ACHN (cell line): ENCODE measurements at regions not wholly inside any gene's neighbourhood (a gene's known extent, or its start where the extent isn't known, plus 50 kb on each side); places are given as distances from the start of the nearest gene placed in this dataset.

Experiments
- DNase-seq: peaks from one replicate; pipeline ENCODE4 v3.0.0-alpha.2; 2015
- in situ Hi-C: cut with HindIII; loops from 2 replicates; pipeline ENCODE4 v1.10.0; 2017; ENCODE audit warnings: low sequenced_read_pairs, low pct_ligation_motif_present, low pct_unique_long_range_greater_than_20kb

DNA sequence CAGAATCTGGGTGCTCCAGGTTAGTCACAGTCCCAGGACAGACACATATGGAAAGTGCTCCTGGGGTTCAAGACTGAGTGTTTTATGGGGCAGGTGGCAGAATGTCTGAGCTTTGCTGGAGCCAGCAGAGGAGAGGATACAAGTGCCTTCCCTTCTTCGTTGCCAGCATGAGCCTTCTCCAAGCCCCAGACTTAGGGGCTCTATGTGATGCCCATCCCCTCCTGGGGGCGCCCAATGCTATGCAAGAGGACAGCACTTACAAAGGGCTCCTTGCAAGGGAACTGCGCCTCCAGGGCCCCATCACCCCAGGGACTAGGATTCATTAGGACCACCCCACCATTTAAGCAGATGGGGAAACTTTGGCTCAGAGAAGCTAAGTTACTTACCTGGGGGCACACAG is 581.9 kb downstream of the BUD13 start:
- no peak for DNase-seq
- in situ Hi-C loops: no loop called here

DNA sequence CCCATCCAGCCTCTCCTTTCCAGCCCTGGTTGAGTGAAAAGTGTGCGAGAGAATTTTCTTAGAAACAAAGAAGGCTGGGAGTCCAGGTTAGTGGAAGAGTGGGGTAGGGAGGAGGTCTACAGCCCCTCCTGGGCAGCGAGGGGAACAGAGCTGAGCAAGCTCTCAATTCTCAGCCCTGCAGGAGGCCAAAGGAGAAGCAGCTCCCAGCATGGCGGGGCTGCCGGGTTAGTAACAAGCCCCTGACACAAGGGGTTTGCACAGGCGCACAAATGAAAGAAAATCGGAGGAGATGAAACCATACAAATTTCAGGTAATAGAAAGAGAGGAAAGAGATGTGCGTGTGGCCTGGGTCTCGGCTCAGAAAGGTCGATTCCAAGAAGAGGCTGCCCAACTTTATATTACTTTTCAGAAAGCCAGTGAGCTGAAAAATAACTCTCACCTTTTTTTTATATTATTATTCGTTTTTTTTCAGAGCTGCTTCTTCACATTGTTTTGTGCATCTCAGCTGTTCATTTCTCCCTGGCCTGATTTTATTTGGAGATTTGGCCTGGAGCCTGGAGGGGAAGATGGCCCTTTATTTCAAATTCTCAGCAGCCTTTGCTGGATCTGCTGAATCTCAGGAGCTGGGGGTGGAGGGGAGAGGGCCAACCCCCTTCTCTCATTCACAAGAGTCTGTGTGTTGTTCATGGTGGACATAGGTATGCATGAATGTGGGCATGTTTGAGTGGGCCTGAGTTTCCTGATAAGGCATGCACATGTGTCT is 583.2 kb downstream of the BUD13 start:
- DNase-seq: no peak
- in situ Hi-C loops: no loop called here

DNA sequence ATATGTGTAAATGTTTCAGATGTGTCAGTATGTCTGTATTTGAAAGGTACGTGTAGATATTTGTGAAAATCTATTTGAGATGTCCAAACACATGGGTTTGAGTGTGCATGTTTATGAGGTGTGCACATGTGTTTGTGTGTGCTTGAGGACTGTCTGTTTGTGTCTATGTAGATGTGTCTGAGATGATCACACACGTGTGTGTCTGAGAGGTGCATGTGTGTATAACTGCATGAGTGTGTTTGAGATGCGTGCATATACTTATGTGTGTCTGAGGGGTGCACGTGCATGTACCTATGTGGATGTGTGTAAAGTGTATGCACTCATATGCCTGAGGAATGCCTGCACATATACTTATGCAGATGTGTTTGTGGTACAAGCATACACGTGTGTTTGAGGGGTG is 584.4 kb downstream of the BUD13 start:
- DNase-seq: no peak
- in situ Hi-C loops: no loop called here

DNA sequence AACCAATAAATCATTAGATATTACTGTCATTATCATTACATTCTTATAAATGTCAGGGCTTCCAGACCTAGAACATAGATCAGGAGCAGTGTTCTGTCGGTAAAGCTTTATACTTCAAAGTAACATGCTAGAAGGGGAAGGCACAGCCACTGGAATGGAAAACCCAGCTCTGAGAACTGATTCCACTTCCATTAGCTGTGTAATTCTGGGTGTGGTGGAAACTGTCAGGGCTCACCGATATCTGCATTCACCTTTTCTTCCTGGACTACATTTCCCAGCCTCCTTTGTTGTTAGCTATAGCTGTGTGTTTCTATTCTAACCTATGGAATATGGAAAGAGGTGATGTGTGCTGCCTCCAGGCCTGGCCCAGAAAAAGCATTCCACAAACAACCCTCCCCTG is 585.8 kb downstream of the BUD13 start:
- no peak for DNase-seq
- in situ Hi-C loops: no loop called here

DNA sequence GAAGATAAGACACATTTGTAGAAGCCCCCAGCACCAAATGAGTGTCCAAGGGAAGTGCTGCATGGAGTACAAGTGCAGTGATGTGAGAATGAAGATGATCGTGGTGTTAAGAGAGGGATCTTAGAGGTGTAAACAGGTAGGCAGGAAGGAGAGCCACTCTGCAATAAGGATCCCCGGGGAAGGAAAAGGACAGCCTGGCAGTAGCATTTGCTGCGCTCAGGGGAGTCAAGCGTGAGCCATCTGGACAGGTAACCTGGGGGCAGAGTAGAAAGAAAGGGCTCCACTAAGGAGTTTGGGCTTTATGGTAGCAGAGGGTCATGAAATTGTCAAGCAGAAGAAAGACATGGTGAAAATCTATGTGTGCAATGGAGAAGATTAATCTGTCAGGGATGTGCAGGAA is 587.2 kb downstream of the BUD13 start:
- in situ Hi-C loops: no loop called here

DNA sequence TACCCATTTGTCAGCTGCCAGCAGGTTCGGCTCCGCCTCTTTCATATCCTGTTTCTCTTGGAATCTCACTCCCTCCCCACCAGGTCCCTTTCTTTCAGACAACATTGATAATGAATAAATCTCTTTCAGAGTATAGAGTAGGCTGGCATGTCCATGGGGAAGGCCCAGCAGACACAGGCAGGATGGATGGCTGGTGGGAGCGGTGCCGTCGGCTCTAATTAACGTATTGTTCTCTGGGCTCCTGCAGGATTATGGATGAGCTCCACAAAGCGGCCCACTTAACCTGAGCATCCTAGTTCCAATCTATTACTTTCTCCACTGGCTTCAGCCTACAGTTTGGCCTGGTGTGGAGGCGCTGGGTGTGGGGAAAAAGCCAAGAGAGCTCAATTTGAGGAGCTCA is 588.0 kb downstream of the BUD13 start:
- in situ Hi-C loops: no loop called here
- no peak for DNase-seq

More for the DNA sequence above, 587.2 kb downstream of the BUD13 start:
- DNase-seq: no peak

DNA sequence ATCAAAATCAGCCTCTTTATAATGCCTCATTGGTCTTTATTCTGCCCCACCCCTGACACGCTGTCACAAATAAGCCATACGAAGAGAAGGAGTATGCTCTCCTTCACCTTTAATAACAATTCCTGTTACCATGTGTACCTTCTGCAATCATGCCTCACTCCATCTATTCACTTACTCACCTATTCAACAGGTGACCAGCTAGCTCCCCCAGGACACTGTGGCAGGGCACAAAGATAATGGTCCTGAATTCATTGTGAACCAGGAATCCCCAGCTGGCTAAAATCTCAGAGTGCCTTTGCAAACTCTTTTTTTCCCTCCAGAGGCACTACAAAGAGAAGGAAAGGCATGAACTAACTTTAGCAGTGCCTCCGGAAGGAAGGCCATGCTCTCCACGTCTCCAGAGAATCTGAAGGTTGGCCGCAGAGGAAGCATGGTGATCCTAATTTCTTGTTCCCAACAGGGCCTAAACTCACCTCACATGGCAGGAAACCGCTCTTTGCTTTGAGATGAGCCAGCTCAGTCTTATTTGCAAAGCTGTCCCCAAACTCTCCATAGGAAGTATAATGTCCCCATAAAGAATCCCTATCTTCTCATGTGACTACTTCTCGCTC is 590.3 kb downstream of the BUD13 start:
- in situ Hi-C loops: no loop called here
- no peak for DNase-seq

DNA sequence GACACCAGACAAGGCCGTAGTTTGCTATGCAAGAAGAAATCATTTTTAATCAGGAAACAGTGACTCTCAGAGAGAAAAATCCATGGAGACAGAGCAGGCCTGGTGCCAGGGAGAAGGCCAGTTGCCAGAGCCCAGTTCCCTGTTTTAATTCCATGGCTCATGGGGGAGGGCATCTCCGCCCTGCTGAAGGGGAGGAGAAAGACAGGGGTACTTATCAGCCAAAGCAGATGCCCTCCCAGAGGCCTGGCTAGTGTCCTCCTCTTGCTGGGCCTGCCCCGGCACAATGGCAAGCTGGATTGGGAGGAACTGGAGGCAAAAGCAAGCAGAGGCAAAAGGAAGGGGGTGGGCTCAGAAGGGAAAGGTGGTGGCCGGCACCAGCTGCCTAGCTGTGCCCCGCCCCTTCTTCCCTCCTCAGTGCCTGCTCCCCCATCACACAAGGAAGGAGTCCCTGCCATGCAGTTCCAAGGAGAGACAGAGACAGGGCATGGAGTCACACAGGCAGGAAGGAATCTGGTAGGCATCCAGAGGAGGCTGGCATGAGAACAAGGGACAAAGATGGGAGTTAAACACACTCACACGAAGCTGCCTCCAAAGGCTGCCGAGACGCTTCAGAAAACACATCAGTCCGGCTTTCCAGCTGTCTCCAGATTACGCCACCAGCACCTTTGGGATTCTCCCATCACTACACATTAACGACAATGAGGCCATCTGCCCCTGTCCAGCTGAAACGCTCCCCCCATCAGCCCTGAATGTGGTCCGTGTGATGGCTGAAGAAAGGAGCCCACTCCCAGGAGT is 591.8 kb downstream of the BUD13 start:
- in situ Hi-C loops: no loop called here
- no peak for DNase-seq

DNA sequence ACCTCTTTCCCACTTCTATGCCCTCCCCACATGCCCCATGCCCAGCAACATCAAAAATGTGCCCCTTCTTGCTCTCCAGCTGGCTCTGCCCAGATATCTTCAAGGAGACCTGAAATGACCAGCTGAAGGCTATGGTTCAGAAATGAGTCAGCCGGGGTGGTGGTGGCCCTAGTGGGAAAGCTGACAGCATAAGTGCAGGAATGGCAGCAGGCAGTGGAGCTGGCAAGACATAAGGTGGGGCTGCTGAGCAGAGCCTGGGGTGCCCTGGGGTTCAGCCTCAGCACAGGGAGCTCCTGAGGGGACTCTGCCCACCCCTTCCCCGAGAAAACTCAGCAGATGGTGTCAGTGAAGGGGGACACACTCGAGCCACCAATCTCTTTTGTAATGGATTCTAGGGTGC is 593.4 kb downstream of the BUD13 start:
- DNase-seq: no peak
- in situ Hi-C loops: no loop called here

DNA sequence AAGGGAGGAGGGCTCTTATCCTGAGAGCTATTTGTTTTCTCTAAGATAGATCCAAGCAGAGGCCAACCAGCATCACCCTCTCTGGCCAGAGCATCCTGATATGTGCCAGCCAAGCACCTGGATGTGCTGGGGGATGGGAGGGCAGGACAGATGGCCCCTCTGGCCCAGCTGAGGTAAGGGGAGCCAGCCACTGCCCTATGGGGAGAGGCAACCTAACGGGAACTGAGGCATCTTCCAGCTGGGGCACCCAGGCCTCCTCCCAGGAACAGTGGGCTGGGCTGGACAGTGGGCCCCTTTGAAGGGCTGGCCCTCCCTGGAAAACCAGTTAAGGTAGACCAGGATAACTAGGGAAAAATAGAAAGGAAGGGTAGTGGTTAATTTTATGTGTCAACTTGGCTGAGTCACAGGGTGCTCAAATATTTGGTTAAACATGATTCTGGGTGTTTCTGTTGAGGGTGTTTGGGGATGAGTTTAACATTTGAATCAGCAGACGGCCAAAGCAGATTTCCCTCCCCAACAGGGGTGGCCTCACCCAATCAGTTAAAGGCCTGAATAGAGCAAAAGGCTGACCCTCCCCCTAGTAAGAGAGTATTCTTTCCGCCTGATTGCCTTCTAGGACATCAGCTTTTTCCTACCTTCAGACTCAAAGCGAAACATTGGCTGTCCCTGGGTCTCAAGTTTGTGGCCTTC is 595.1 kb downstream of the BUD13 start:
- no peak for DNase-seq
- in situ Hi-C loops: no loop called here

DNA sequence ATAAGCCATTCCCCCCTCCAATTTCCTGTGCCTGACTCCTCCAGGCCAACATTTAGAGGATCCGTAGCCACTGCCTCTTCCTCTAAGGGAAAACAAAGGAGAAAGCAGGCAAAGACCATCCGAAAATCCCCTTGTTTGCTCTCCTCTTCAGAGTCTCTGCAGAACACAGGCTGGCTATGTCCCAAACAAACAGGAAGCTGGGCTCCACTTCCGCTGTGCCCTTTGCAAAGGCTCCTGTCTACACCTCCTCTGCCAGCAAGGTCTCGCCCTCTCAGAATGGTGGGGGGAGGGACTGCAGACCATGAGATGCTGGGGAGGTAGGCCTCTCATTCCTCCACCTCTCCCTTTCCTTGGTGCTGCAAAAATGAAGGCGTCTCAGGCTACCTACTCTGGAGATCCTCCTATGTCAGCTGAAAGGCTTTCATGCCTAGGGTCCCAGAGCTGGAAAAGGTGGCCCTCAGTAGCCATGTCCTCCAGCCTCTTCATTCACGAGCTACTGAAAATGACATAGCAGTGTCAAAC is 596.2 kb downstream of the BUD13 start:
- in situ Hi-C loops: no loop called here
- no peak for DNase-seq

DNA sequence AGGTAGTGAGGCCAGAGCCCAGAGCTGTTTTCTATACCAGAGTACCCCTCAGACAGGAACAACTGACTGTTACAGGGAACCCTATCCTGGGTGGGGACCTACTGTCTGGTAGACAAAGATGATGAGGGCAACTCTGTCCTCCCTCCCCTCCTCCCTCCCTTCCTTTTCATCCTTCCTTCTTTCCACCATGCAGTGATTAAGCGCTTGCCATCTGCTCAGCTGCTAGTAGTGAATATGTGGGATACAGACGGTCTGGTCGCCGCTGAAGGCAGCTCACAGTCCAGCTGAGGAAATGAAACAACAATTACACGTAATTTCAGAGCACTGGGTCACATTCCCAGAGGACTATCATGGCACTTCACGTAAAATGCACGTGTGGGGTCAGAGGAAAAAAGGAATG is 597.1 kb downstream of the BUD13 start:
- in situ Hi-C loops: no loop called here
- DNase-seq: no peak

DNA sequence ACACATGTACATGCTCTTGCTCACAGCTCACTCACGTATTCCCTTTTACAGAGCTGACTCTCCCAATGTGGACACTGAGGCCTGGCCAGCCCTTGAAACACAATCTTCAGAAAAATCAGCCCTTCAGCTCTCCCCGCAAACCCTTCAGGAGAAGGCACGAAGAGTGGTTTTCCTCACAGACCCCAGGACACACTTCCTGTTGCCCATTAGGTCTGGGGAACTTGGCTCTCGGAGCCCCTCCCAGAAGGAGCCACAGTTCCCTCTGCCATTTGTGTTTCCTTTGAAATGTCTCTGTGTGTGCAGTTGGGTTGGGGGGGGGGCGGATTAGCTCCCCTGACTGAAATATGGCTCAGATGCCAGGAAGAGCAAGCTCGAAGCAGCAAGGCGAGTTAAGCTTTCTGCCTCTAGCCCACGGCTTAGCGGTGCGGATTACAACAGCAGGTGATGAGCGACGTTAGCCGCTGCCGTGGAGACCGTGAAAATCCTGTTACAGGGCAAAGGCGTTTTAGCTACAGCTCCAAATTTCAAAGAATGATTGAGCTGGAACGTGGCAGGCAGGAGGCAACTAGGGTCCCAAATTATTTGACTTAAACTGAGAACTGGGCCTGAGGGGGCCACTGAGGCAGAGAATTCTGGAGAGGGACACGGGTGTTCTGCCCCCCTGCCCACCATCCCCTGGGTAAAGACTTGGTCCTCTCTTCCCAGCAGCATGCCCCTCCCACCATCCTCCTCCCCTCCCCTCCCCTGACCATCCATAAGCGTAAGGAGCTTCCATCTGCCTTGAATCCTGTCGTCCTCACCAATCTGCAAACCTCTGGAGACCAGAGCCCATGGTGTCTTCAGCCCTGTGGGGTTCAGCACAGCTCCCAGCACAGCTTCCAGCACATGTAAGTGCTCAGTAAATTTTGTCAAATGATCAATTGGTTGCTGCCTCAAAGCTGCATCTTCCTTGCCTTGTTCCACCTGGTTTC is 598.6 kb downstream of the BUD13 start:
- in situ Hi-C loops: no loop called here
- no peak for DNase-seq

DNA sequence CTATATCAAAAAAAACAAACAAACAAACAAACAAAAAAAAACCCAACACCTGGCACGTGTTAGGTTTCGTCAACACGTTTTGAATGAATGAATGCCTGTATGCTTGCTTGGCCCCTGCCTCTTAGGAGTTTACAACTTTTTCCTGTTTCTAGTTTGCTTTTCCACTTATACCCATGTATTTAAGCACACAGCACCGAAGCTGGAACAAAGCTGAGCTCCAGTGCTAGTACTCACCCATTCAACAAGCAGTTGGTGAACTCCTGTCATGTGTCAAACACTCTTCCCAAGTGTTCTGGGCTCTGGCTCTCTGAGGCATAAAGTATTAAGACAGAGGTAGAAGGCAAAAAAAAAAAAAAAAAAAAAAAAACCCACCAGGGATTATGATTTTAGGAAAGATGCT is 599.3 kb downstream of the BUD13 start:
- in situ Hi-C loops: no loop called here

DNA sequence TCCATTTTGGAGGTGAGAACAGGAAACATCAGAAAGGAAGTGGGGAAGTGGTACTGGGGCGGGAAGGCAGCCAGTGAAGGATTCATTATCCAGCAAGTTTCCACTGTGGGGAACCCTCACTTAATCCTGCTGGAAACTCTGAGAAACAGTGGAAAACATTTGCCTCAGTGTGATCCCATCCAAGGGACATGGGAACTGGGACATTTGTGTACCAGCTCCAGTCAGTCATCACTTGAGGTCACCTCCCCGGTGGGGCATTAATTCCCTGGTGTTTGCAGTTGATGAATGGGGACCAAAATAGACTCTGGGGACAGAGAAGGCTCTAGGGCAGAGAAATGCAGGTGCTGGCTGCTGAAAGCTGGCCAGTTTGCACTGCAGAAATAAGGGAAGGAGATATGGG is 599.9 kb downstream of the BUD13 start:
- in situ Hi-C loops: no loop called here
- no peak for DNase-seq

More for the DNA sequence above, 599.3 kb downstream of the BUD13 start:
- DNase-seq: no peak

DNA sequence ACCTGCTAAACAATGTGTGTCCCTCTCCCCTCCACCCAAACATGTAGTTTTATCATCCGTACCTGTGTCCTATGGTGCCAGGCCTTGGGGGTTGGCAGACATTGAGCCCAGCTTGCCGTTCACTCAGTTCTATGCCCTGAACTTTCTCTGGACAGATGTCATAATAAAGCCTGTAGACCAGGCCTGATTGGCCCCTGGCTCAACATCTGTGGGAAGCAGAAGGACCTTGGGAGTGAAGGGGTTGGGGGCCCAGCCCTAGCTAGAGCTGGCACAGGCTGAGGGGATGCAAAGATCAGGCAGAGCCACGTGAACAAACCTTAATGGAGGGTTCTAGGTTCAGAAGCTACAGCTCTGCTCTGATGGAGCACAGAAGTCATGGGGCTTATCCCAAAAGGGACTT is 600.6 kb downstream of the BUD13 start:
- in situ Hi-C loops: no loop called here
- no peak for DNase-seq

DNA sequence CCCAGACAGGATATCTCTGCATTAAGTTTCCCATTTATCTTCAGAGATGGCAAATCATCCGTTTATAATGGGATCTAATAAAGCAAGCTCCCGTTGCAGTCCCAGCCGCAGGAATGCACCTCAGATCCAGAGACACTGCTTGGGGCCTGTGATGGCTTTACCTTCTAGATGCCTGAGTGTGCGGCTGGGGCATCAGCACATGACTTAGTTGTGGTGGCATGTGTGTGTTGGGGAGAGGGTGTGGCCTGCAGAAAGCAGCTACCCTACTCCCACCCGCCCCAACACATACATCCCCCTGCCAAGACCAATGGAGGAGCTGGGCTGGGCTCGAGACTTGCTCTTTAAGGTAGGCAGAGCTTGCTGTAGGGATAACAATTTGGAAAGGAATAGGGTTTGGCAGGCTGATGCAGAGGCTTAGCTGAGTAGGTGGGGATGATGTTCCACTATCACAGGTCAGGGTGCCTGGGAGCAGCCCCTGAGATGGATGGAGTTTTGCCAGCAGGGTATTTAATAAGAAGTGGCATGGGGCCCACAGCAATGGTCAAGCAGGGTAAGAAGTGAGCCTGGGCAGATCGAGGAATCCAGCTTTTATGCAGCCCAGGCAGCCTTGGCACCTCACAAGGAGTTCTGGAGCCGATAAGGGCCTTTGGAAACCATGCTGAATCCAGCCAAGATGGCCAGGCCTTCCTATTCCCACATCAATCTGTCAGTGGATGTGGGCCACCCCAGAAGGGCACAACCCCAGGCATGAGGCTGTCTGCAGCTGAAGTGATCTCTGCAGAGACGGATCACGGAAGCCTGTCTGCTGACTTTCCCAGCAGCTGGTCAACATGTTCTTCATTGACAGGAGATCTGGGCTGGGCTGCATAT is 601.3 kb downstream of the BUD13 start:
- no peak for DNase-seq
- in situ Hi-C loops: no loop called here
